Stimulated activated CD8-positive, alpha-beta memory T cell treated with anti-CD3 and anti-CD28 coated beads, Interleukin-12 subunit alpha, Interleukin-12 subunit beta, amount 100 ng/mL, for 24 hours (primary cell): ENCODE measurements at regions not wholly inside any gene's neighbourhood (a gene's known extent, or its start where the extent isn't known, plus 50 kb on each side); places are given as distances from the start of the nearest gene placed in this dataset.

Experiments
- DNase-seq: peaks from one replicate; pipeline ENCODE4 v3.0.0-alpha.2; 2020; ENCODE audit errors: extremely low read depth

GRCh38 chr4:53694666-53695065 is 103.4 kb upstream of the LNX1 start:
- no peak for DNase-seq

GRCh38 chr4:53693909-53694308 is 102.6 kb upstream of the LNX1 start:
- DNase-seq: no peak

- DNase-seq: no peak
These were observed 102.1 kb upstream of the LNX1 start for GRCh38 chr4:53693408-53693807.

GRCh38 chr4:53688186-53688790 is 97.0 kb upstream of the LNX1 start:
- DNase-seq: no peak

- DNase-seq: no peak
These were observed 95.2 kb upstream of the LNX1 start for GRCh38 chr4:53686521-53686920.

- DNase-seq: no peak
These were observed 93.1 kb upstream of the LNX1 start for GRCh38 chr4:53684136-53685130.

GRCh38 chr4:53682908-53683307 is 91.6 kb upstream of the LNX1 start:
- DNase-seq: no peak

GRCh38 chr4:53682196-53682595 is 90.9 kb upstream of the LNX1 start:
- DNase-seq: no peak

GRCh38 chr4:53680598-53680997 is 89.3 kb upstream of the LNX1 start:
- DNase-seq: no peak

- DNase-seq: no peak
These were observed 88.9 kb upstream of the LNX1 start for GRCh38 chr4:53680168-53680567.

- DNase-seq: no peak
These were observed 85.2 kb upstream of the LNX1 start for GRCh38 chr4:53676402-53676871.

- no peak for DNase-seq
These were observed 83.6 kb upstream of the LNX1 start for GRCh38 chr4:53674903-53675302.

- DNase-seq: no peak
These were observed 81.6 kb upstream of the LNX1 start for GRCh38 chr4:53672873-53673272.

GRCh38 chr4:53671757-53672156 is 80.5 kb upstream of the LNX1 start:
- DNase-seq: no peak

- DNase-seq: no peak
These were observed 68.5 kb upstream of the LNX1 start for GRCh38 chr4:53659737-53660136.

GRCh38 chr4:53659112-53659511 is 67.8 kb upstream of the LNX1 start:
- DNase-seq: no peak

- DNase-seq: no peak
These were observed 66.7 kb upstream of the LNX1 start for GRCh38 chr4:53658029-53658428.

GRCh38 chr4:53656421-53656981 is 65.2 kb upstream of the LNX1 start:
- DNase-seq: no peak

GRCh38 chr4:53654300-53654758 is 63.0 kb upstream of the LNX1 start:
- DNase-seq: no peak

- DNase-seq: no peak
These were observed 62.3 kb upstream of the LNX1 start for GRCh38 chr4:53653484-53654053.

- DNase-seq: no peak
These were observed 60.0 kb upstream of the LNX1 start for GRCh38 chr4:53651156-53651735.

- DNase-seq: no peak
These were observed 58.1 kb upstream of the LNX1 start for GRCh38 chr4:53649357-53649756.
